ENCODE measurements at regions not wholly inside any gene's neighbourhood (a gene's known extent, or its start where the extent isn't known, plus 50 kb on each side); places are given as distances from the start of the nearest gene placed in this dataset.

DNA sequence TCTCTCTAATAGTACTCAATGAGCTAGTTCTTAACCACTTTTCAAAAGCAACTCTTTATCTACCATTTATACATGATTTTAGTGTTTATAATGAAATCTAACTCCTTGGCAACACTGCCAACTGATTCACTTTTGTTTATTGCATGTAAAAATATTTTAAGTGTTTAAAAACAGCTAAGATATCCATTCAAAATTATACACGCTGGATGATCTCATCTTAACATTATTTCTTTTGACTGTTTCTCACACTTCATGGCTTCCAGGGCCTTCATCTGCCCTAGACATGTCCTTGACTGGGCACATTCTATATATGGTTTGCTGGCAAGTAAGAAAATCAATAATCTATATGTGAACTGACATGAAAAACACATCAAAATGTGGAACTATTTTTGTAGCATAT is 414.6 kb upstream of the LUZP2 start:
- TF ChIP-seq CTCF (IDR thresholded peaks at IDR 0.05) (no peak), POLR2AphosphoS5 (IDR thresholded peaks at IDR 0.05) (no peak), POLR2A (IDR thresholded peaks at IDR 0.05) (no peak)

Measured in suprapubic skin (tissue), 4 donors.